AG04449 (cell line): ENCODE measurements at regions not wholly inside any gene's neighbourhood (a gene's known extent, or its start where the extent isn't known, plus 50 kb on each side); places are given as distances from the start of the nearest gene placed in this dataset.

Experiments used
- CTCF ChIA-PET: fragments of 350-600 bp; formaldehyde crosslinking; extraction: SDS; loops from one replicate; lab custom pipeline; 2021; ENCODE audit warnings: antibody characterized with exemption; lab: Yijun Ruan, JAX
- POLR2A ChIA-PET: fragments of 400-600, 350-600 bp; formaldehyde crosslinking; extraction: SDS; loops from one replicate; lab custom pipeline; 2020; ENCODE audit warnings: antibody characterized with exemption, inconsistent platforms; lab: Yijun Ruan, JAX
- DNase-seq: peaks from one replicate; pipeline ENCODE4 v3.0.0-alpha.2; 2010; ENCODE audit warnings: low read depth, low spot score
- H3K4me3 ChIP-seq: 2 replicates; pipeline ENCODE4 v1.5.1; 2011; ENCODE audit warnings: low read depth, mild to moderate bottlenecking, control low read depth, low read length
- CTCF ChIP-seq: IDR thresholded peaks from one replicate; pipeline ENCODE4 v1.5.1; 2011; ENCODE audit warnings: mild to moderate bottlenecking, moderate library complexity, low read length, control low read depth, inconsistent platforms; ENCODE audit not compliant: insufficient read depth; ENCODE audit errors: missing control alignments

- CTCF ChIA-PET, result no interaction called here
- DNase-seq, result no peak
- POLR2A ChIA-PET, result no interaction called here
- TF ChIP-seq CTCF, result no peak
- H3K4me3 ChIP-seq, result no peak overlapping the region
Observed at GRCh38 chr3:34365231-34365630, 566.8 kb downstream of the PDCD6IP start.

- ChIA-PET POLR2A (no interaction called here), CTCF (no interaction called here)
Observed at GRCh38 chr3:34365771-34366170, 567.3 kb downstream of the PDCD6IP start.

GRCh38 chr3:34367521-34367920, 569.1 kb downstream of the PDCD6IP start:
- ChIA-PET CTCF (no interaction called here), POLR2A (interaction anchor here (0.6 kb wide), 1 partner anchor 232 kb away, joined by 3 read pairs; no protein-coding TSS in a partner anchor)
- TF ChIP-seq CTCF, result no peak
- no peak for DNase-seq
- no peak overlapping the region for H3K4me3 ChIP-seq

More at GRCh38 chr3:34365771-34366170, 567.3 kb downstream of the PDCD6IP start:
- no peak for DNase-seq
- no peak overlapping the region for H3K4me3 ChIP-seq
- no peak for TF ChIP-seq CTCF

GRCh38 chr3:34374521-34374920, 576.1 kb downstream of the PDCD6IP start:
- ChIA-PET POLR2A (no interaction called here), CTCF (no interaction called here)
- TF ChIP-seq CTCF, result no peak
- DNase-seq, result no peak
- no peak overlapping the region for H3K4me3 ChIP-seq

- DNase-seq, result no peak
- ChIA-PET CTCF (no interaction called here), POLR2A (no interaction called here)
- no peak for TF ChIP-seq CTCF
- H3K4me3 ChIP-seq, result no peak overlapping the region
Observed at GRCh38 chr3:34376691-34377090, 578.3 kb downstream of the PDCD6IP start.

- CTCF ChIA-PET, result no interaction called here
- H3K4me3 ChIP-seq, result no peak overlapping the region
- POLR2A ChIA-PET, result no interaction called here
- DNase-seq, result no peak
- TF ChIP-seq CTCF, result no peak
Observed at GRCh38 chr3:34377961-34378360, 579.5 kb downstream of the PDCD6IP start.
